ENCODE measurements at regions not wholly inside any gene's neighbourhood (a gene's known extent, or its start where the extent isn't known, plus 50 kb on each side); places are given as distances from the start of the nearest gene placed in this dataset.

DNA sequence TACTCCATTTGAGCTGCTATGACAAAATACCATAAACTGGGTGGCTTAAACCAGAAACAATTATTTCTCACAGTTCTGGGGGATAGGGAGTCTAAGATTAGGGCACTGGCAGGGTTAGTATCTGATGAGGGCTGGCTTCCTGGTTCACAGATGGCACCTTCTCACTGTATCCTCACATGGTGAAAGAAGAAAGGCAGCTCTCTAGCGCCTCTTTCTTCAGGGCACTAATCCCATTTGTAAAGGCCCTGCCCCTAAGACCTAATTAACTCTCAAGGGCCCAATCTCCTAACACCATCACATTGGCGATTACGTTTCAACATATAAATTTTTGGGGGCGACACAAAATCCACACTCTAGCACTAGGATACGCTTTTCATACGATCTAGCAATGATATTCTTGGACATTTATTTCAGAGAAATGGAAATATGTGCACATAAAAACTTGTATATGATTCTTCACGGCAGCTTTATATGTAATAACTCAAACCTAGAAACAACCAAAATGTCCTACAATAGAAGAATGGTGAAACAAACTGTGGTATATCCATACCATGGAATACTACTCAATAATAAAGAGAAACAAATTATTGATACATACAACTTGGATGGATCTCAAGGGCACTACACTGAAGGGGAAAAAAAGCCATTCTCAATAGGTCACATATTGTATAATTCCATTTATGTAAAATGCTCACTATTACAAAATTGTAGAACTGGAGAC, 111.0 kb downstream of the BCL2L11 start:
- peaks cover 5% of the 10 kb centered on the region for H3K4me1 Mint-ChIP-seq
- H3K9me3 Mint-ChIP-seq, result peaks cover 18% of the 10 kb centered on the region
- H3K36me3 Mint-ChIP-seq (ENCODE audit: low read depth), result no peaks in the 10 kb centered on the region
- intact Hi-C loops (cut with micrococcal nuclease), result no loop called here
- TF ChIP-seq, protein P1, sequence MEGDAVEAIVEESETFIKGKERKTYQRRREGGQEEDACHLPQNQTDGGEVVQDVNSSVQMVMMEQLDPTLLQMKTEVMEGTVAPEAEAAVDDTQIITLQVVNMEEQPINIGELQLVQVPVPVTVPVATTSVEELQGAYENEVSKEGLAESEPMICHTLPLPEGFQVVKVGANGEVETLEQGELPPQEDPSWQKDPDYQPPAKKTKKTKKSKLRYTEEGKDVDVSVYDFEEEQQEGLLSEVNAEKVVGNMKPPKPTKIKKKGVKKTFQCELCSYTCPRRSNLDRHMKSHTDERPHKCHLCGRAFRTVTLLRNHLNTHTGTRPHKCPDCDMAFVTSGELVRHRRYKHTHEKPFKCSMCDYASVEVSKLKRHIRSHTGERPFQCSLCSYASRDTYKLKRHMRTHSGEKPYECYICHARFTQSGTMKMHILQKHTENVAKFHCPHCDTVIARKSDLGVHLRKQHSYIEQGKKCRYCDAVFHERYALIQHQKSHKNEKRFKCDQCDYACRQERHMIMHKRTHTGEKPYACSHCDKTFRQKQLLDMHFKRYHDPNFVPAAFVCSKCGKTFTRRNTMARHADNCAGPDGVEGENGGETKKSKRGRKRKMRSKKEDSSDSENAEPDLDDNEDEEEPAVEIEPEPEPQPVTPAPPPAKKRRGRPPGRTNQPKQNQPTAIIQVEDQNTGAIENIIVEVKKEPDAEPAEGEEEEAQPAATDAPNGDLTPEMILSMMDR (IDR thresholded peaks at IDR 0.05), result no peak
- H3K4me3 Mint-ChIP-seq, result no peak overlapping the region
- no peak overlapping the region for H3K27ac Mint-ChIP-seq
- POLR2A ChIA-PET, result interaction anchor here (0.8 kb wide), 1 partner anchor 75 kb away, joined by 3 read pairs; no protein-coding TSS in a partner anchor
- CTCF ChIA-PET, result no interaction called here
- no peaks in the 10 kb centered on the region for H3K27me3 Mint-ChIP-seq
- DNase-seq, result no peak
- ATAC-seq (ENCODE audit: low read depth), result no peak

DNA sequence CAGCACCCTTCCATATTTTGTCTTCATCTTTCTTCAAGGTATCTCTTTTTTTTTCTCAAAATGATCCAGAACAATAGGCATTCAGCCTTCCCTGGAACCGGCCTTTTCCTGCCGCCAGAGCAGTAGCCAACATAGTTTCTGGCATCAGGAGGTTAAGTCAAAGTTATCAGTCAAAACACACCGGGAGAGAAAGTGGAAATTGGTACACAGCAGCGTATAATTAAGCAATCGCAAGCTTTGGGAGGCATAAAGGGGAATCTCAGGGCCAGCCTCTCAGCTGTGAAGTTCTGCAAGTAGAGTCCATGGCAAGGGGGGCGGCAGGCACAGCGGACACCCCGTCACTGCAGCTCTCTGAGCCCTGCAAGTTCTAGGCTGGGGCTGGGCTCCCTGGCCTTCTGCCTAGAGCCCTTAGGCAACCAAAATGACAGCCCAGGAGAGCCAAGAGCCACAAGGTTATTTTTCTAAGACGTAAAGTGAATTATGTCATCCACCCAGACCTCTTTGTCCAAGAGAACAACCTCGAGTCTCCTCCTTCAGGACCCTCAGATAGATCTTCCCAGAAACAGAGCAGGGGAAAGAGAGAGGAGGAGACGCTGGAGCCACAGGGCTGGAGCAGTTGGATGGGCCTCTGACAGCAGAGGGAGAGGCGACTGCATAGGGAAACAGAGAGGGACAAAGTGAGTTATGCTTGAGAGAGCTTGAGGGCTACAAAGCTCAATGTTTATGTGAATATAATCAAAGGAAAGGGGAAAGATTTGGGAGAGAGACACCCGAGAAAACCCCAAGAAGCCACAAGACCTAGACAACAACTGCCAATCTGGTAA, 114.7 kb downstream of the BCL2L11 start:
- Mint-ChIP-seq H3K36me3 (ENCODE audit: low read depth) (no peaks in the 10 kb centered on the region), H3K27me3 (no peaks in the 10 kb centered on the region), H3K4me1 (no peaks in the 10 kb centered on the region), H3K9me3 (peaks cover 10% of the 10 kb centered on the region), H3K27ac (no peak overlapping the region), H3K4me3 (no peak overlapping the region)
- ATAC-seq (ENCODE audit: low read depth) (no peak), DNase-seq (no peak)
- intact Hi-C loops (cut with micrococcal nuclease), result no loop called here
- TF ChIP-seq, protein P1 (IDR thresholded peaks at IDR 0.05), result no peak
- ChIA-PET CTCF (no interaction called here), POLR2A (no interaction called here)

DNA sequence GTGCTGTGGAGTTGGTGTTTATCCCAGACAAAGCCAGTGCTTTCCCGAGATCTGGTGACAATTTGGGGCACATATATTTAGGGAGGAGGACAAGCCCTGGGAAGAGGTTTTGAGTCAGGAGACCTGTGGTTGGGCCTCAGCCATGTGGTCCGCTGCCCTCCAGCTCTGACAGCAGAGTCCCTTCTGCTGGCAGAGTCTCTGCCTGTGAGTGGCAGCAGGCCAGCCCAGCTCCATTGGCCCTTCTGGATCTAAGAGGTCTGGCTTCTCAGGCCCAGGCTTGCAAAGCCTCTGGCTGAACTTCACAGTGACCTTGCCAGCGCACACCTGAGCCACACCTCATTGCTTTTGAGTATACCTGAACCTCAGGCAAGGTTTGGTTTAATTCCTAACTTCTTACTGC, 115.3 kb downstream of the BCL2L11 start:
- intact Hi-C loops (cut with micrococcal nuclease), result no loop called here
- POLR2A ChIA-PET, result no interaction called here
- CTCF ChIA-PET, result no interaction called here
- Mint-ChIP-seq H3K36me3 (ENCODE audit: low read depth) (no peaks in the 10 kb centered on the region), H3K9me3 (peaks cover 7% of the 10 kb centered on the region), H3K27ac (no peak overlapping the region), H3K27me3 (no peaks in the 10 kb centered on the region), H3K4me3 (no peak overlapping the region), H3K4me1 (no peaks in the 10 kb centered on the region)
- ATAC-seq (ENCODE audit: low read depth) (no peak), DNase-seq (no peak)
- TF ChIP-seq, protein P1 (IDR thresholded peaks at IDR 0.05), result no peak

DNA sequence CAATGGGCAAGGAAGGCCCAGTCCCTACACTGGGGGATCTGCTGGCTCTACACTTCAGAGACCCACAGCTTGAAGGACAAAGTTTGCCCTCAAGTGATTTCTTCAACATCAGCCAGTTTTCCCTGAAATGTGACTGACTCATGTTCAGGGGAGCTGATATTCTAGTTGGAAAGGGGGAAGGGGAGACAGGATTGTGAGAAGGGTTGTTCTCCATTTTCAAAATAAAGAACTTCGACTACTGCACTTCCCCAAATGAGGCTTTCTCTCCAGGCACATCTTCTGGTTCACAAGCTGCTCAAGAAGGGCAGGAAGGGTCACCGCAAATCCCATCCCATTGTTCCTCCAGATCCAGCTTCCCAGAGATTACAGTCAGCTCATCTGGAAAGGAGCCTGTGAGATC, 117.6 kb downstream of the BCL2L11 start:
- CTCF ChIA-PET, result interaction anchor here (1.6 kb wide), 1 partner anchor 80 kb away, joined by 4 read pairs; no protein-coding TSS in a partner anchor
- no peak overlapping the region for H3K4me3 Mint-ChIP-seq

More for the DNA sequence above, 117.6 kb downstream of the BCL2L11 start:
- H3K4me1 Mint-ChIP-seq, result no peaks in the 10 kb centered on the region
- no peaks in the 10 kb centered on the region for H3K27me3 Mint-ChIP-seq
- intact Hi-C loops (cut with micrococcal nuclease), result no loop called here
- H3K36me3 Mint-ChIP-seq (ENCODE audit: low read depth), result no peaks in the 10 kb centered on the region
- TF ChIP-seq, protein P1 (IDR thresholded peaks at IDR 0.05), result no peak
- POLR2A ChIA-PET, result interaction anchor here (0.9 to 1.0 kb wide), 2 partner anchors 29 to 118 kb away, joined by 3 read pairs; partner anchors contain the start of gene BCL2L11
- no peaks in the 10 kb centered on the region for H3K9me3 Mint-ChIP-seq
- no peak overlapping the region for H3K27ac Mint-ChIP-seq
- no peak for ATAC-seq (ENCODE audit: low read depth)
- no peak for DNase-seq

Measured in activated B cell treated with CpG ODN at 0.5 μM for 24 hours (primary cell).